NB4 (cell line): ENCODE measurements at regions not wholly inside any gene's neighbourhood (a gene's known extent, or its start where the extent isn't known, plus 50 kb on each side); places are given as distances from the start of the nearest gene placed in this dataset.

Source experiments
- POLR2A ChIP-seq: IDR thresholded peaks from 2 replicates; pipeline ENCODE4 v1.6.1; 2011; ENCODE audit warnings: mild to moderate bottlenecking; ENCODE audit not compliant: insufficient read length; ENCODE audit errors: extremely low read depth
- TF ChIP-seq, protein P1 (sequence below): IDR thresholded peaks from one replicate; pipeline ENCODE4 v1.5.1; 2012; ENCODE audit warnings: low read depth, low read length
- TF ChIP-seq, protein P2 (sequence below): IDR thresholded peaks from 2 replicates; pipeline ENCODE4 v1.6.1; 2011; ENCODE audit warnings: low read depth, low read length

DNA sequence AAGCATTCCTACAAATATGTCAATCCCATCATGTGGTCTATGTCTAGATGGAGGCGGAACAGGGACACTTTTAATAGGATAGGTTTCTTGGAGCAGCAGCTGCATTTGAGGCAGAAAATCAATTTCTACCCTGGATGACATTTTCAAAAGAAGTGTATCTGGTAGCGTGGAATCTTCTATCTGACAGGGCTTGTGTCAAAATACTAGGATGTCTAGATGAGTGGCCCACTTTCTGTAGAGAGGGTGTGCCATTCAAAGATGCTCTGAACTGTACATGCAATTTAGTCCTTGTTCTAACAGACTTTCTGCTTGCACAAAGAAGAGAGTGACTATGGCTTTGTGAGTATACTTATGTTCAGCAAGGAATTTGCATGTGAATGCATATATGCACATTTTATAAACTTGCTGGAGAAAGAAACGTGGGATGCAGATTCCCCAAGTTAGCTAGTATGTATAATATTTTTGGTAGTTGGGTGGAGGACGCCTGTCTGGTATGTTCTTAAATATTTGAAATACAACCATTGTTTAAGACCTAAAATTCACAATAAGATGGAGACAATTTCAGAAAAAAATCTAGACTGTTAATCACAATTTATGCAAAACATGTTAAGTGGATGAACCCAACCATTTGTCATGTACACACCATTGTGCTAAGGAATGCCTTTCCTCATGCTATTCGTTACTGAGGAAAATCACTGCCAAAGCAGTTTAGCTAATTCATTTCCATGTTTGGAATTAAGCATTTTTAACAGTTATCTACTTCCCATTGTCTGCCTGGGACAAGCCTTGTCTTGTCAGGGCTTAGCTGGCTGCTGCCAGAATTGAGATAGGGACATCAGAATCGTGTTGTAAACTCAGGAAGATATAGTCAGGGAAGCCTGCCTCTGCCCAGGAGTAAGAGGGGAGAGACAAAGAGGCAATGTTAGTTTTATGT, 129.1 kb upstream of the MEF2C start:
- TF ChIP-seq, protein P1, sequence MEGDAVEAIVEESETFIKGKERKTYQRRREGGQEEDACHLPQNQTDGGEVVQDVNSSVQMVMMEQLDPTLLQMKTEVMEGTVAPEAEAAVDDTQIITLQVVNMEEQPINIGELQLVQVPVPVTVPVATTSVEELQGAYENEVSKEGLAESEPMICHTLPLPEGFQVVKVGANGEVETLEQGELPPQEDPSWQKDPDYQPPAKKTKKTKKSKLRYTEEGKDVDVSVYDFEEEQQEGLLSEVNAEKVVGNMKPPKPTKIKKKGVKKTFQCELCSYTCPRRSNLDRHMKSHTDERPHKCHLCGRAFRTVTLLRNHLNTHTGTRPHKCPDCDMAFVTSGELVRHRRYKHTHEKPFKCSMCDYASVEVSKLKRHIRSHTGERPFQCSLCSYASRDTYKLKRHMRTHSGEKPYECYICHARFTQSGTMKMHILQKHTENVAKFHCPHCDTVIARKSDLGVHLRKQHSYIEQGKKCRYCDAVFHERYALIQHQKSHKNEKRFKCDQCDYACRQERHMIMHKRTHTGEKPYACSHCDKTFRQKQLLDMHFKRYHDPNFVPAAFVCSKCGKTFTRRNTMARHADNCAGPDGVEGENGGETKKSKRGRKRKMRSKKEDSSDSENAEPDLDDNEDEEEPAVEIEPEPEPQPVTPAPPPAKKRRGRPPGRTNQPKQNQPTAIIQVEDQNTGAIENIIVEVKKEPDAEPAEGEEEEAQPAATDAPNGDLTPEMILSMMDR = no peak
- TF ChIP-seq POLR2A = no peak
- TF ChIP-seq, protein P2, sequence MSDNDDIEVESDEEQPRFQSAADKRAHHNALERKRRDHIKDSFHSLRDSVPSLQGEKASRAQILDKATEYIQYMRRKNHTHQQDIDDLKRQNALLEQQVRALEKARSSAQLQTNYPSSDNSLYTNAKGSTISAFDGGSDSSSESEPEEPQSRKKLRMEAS = no peak
